GM23338 (cell line): ENCODE measurements at regions not wholly inside any gene's neighbourhood (a gene's known extent, or its start where the extent isn't known, plus 50 kb on each side); places are given as distances from the start of the nearest gene placed in this dataset.

Experiments used
- ATAC-seq: fragments of 200-7000 bp; cut with Tn5 transposase; 3 replicates; pipeline ENCODE4 v1.9.1; 2020
- DNase-seq: peaks from one replicate; pipeline ENCODE4 v3.0.0-alpha.2; 2015; ENCODE audit warnings: low spot score
- H2AFZ ChIP-seq: fragments of 200-600 bp; sonication (generic); 2 replicates; pipeline ENCODE4 v1.8.0; 2016; ENCODE audit warnings: antibody characterized with exemption, mild to moderate bottlenecking, moderate library complexity
- H3F3A ChIP-seq: fragments of 200-600 bp; sonication (generic); replicated peaks from 2 replicates; pipeline ENCODE4 v1.8.0; 2017; ENCODE audit warnings: antibody characterized with exemption, mixed run types, low read depth
- H3K27ac ChIP-seq: fragments of 200-600 bp; sonication (generic); 2 replicates; pipeline ENCODE4 v1.6.1; 2016; ENCODE audit warnings: low read depth
- H3K27me3 ChIP-seq: fragments of 200-600 bp; sonication (generic); 2 replicates; pipeline ENCODE4 v1.8.0; 2016; ENCODE audit warnings: mild to moderate bottlenecking, mixed run types, moderate library complexity; ENCODE audit not compliant: insufficient read depth
- H3K36me3 ChIP-seq: fragments of 200-600 bp; sonication (generic); 2 replicates; pipeline ENCODE4 v1.8.0; 2016; ENCODE audit warnings: mild to moderate bottlenecking; ENCODE audit not compliant: insufficient read depth
- H3K4me1 ChIP-seq: fragments of 200-600 bp; sonication (generic); 2 replicates; pipeline ENCODE4 v1.8.0; 2016; ENCODE audit warnings: mild to moderate bottlenecking, moderate library complexity; ENCODE audit not compliant: insufficient read depth
- H3K4me2 ChIP-seq: fragments of 200-600 bp; sonication (generic); 2 replicates; pipeline ENCODE4 v1.7.1; 2017; ENCODE audit warnings: mixed run types
- H3K4me3 ChIP-seq: fragments of 200-600 bp; sonication (generic); 2 replicates; pipeline ENCODE4 v1.6.1; 2016; ENCODE audit warnings: mixed run types
- H3K79me2 ChIP-seq: fragments of 200-600 bp; sonication (generic); replicated peaks from 2 replicates; pipeline ENCODE4 v1.8.0; 2017; ENCODE audit warnings: mild to moderate bottlenecking; ENCODE audit not compliant: insufficient read depth
- H3K9me2 ChIP-seq: fragments of 200-600 bp; sonication (generic); 2 replicates; pipeline ENCODE4 v1.8.0; 2017; ENCODE audit not compliant: insufficient read depth
- H4K20me1 ChIP-seq: fragments of 200-600 bp; sonication (generic); replicated peaks from 2 replicates; pipeline ENCODE4 v1.8.0; 2017; ENCODE audit warnings: mild to moderate bottlenecking; ENCODE audit not compliant: insufficient read depth
- H3K27ac Mint-ChIP-seq: 2 replicates; pipeline ENCODE4 v1.8.0; 2020; ENCODE audit warnings: inconsistent platforms, mild to moderate bottlenecking, moderate library complexity, mixed read lengths
- H3K27me3 Mint-ChIP-seq: 3 replicates; pipeline ENCODE4 v1.8.0; 2022; ENCODE audit warnings: low read depth, mild to moderate bottlenecking, moderate library complexity, mixed read lengths, inconsistent platforms; ENCODE audit not compliant: insufficient read depth, poor library complexity
- H3K36me3 Mint-ChIP-seq: 3 replicates; pipeline ENCODE4 v1.8.0; 2021; ENCODE audit warnings: low read depth, mild to moderate bottlenecking, inconsistent platforms, moderate library complexity, mixed read lengths
- H3K4me1 Mint-ChIP-seq: 3 replicates; pipeline ENCODE4 v1.8.0; 2020; ENCODE audit warnings: mild to moderate bottlenecking, inconsistent platforms, mixed read lengths
- H3K4me3 Mint-ChIP-seq: 3 replicates; pipeline ENCODE4 v1.8.0; 2021; ENCODE audit warnings: moderate library complexity, mild to moderate bottlenecking, inconsistent platforms, mixed read lengths
- H3K9me3 Mint-ChIP-seq: 3 replicates; pipeline ENCODE4 v1.8.0; 2020; ENCODE audit warnings: moderate library complexity, mild to moderate bottlenecking, inconsistent platforms, mixed read lengths
- CREB1 ChIP-seq: fragments of 250-450 bp; sonication (Bioruptor Pico); IDR thresholded peaks from 2 replicates; pipeline ENCODE4 v1.5.0; 2020; ENCODE audit warnings: low read depth, mild to moderate bottlenecking, moderate library complexity
- CTCF ChIP-seq, 2 experiments: fragments of 200-600 bp in 1 of 2; sonication (generic) in 1 of 2; conservative IDR thresholded peaks; 2 replicates each; pipeline versions ENCODE4 v1.5.1 to v1.6.1; 2016 to 2017; ENCODE audit warnings: antibody characterized with exemption in 2 of 2, low read depth in 2 of 2, mild to moderate bottlenecking in 2 of 2, moderate library complexity in 1 of 2
- ETS1 ChIP-seq: IDR thresholded peaks from 2 replicates; pipeline ENCODE4 v1.6.1; 2016; ENCODE audit warnings: antibody characterized with exemption
- EZH2 ChIP-seq: fragments of 200-600 bp; sonication (generic); IDR thresholded peaks from one replicate; pipeline ENCODE4 v1.8.0; 2017; ENCODE audit warnings: antibody characterized with exemption, mild to moderate bottlenecking, low read depth; ENCODE audit not compliant: unreplicated experiment
- EZH2phosphoT487 ChIP-seq: fragments of 200-600 bp; sonication (generic); IDR thresholded peaks from one replicate; pipeline ENCODE4 v1.8.1; 2018; ENCODE audit warnings: antibody characterized with exemption; ENCODE audit not compliant: unreplicated experiment
- JUNB ChIP-seq: IDR thresholded peaks from one replicate; pipeline ENCODE4 v1.6.1; 2016; ENCODE audit warnings: antibody characterized with exemption; ENCODE audit not compliant: unreplicated experiment
- NANOG ChIP-seq: IDR thresholded peaks from 2 replicates; pipeline ENCODE4 v1.6.1; 2016; ENCODE audit warnings: antibody characterized with exemption, borderline replicate concordance
- POLR2AphosphoS5 ChIP-seq: IDR thresholded peaks from 2 replicates; pipeline ENCODE4 v1.6.1; 2016; ENCODE audit warnings: antibody characterized with exemption, low read depth
- REST ChIP-seq: IDR thresholded peaks from one replicate; pipeline ENCODE4 v1.6.1; 2018; ENCODE audit warnings: antibody characterized with exemption; ENCODE audit not compliant: unreplicated experiment
- STAT1 ChIP-seq: IDR thresholded peaks from one replicate; pipeline ENCODE4 v1.6.1; 2016; ENCODE audit warnings: antibody characterized with exemption; ENCODE audit not compliant: unreplicated experiment
- ZNF114 ChIP-seq: fragments of 250-450 bp; sonication (Bioruptor Pico); IDR thresholded peaks from 2 replicates; pipeline ENCODE4 v1.5.0; 2020; ENCODE audit warnings: mild to moderate bottlenecking, moderate library complexity
- ZNF331 ChIP-seq: fragments of 250-450 bp; sonication (Bioruptor Pico); IDR thresholded peaks from 2 replicates; pipeline ENCODE4 v1.5.0; 2020; ENCODE audit warnings: low read depth, mild to moderate bottlenecking, moderate library complexity
- ZNF462 ChIP-seq: fragments of 250-450 bp; sonication (Bioruptor Pico); IDR thresholded peaks from 2 replicates; pipeline ENCODE4 v1.5.0; 2020; ENCODE audit warnings: mild to moderate bottlenecking, moderate library complexity

GRCh38 chr9:119789987-119790386 is 420.8 kb upstream of the BRINP1 start:
- Histone ChIP-seq H4K20me1 (no peaks in the 10 kb centered on the region), H3K4me2 (no peak overlapping the region), H3K36me3 (no peaks in the 10 kb centered on the region), H3F3A (no peaks in the 10 kb centered on the region), H2AFZ (no peak overlapping the region), H3K27me3 (no peaks in the 10 kb centered on the region), H3K79me2 (no peaks in the 10 kb centered on the region), H3K9me2 (peaks cover 5% of the 10 kb centered on the region), H3K4me3 (no peak overlapping the region), H3K4me1 (no peaks in the 10 kb centered on the region), H3K27ac (no peak overlapping the region)
- ATAC-seq (no peak), DNase-seq (no peak)
- Mint-ChIP-seq H3K27me3 (no peaks in the 10 kb centered on the region), H3K4me3 (no peak overlapping the region), H3K4me1 (no peaks in the 10 kb centered on the region), H3K9me3 (no peaks in the 10 kb centered on the region), H3K27ac (no peak overlapping the region), H3K36me3 (no peaks in the 10 kb centered on the region)
- TF ChIP-seq ZNF462 = no peak
- no peak for TF ChIP-seq NANOG
- no peak for TF ChIP-seq ZNF114 (CRISPR knock-in tag)
- TF ChIP-seq EZH2phosphoT487 = no peak
- TF ChIP-seq POLR2AphosphoS5 = no peak
- TF ChIP-seq EZH2 = no peak
- no peak for TF ChIP-seq REST
- no peak for TF ChIP-seq ETS1
- no peak for TF ChIP-seq ZNF331 (CRISPR knock-in tag)
- no peak for TF ChIP-seq CREB1 (CRISPR knock-in tag)
- TF ChIP-seq JUNB = no peak
- TF ChIP-seq CTCF (conservative IDR thresholded peaks at IDR 0.05; ENCODE audit: low read depth in 2 of 2) = no peak
- TF ChIP-seq STAT1 = no peak
